RWPE2 (cell line): ENCODE measurements at regions not wholly inside any gene's neighbourhood (a gene's known extent, or its start where the extent isn't known, plus 50 kb on each side); places are given as distances from the start of the nearest gene placed in this dataset.
A peak's percentile ranks its signal among the peaks of the same experiment; 100 is the strongest.

Experiments
- ATAC-seq: fragments of 200-7000 bp; cut with Tn5 transposase; 3 replicates; pipeline ENCODE4 v1.9.1; 2021; ENCODE audit warnings: low read depth
- DNase-seq: peaks from one replicate; pipeline ENCODE4 v3.0.0-alpha.2; 2020; ENCODE audit warnings: low spot score
- H3K27ac ChIP-seq: fragments of 450-650 bp; 2 replicates; pipeline ENCODE4 v1.5.1; 2017; ENCODE audit warnings: mild to moderate bottlenecking; ENCODE audit not compliant: poor library complexity, severe bottlenecking
- H3K27me3 ChIP-seq: fragments of 250-450 bp; sonication (Bioruptor Pico); 2 replicates; pipeline ENCODE4 v1.5.1; 2021; ENCODE audit warnings: mild to moderate bottlenecking, moderate library complexity; ENCODE audit not compliant: insufficient read depth, poor library complexity, severe bottlenecking
- H3K36me3 ChIP-seq: fragments of 250-450 bp; sonication (Bioruptor Pico); 2 replicates; pipeline ENCODE4 v1.5.1; 2020; ENCODE audit warnings: low read depth, mild to moderate bottlenecking, moderate library complexity
- H3K4me1 ChIP-seq: fragments of 250-450 bp; sonication (Bioruptor Pico); 2 replicates; pipeline ENCODE4 v1.5.1; 2021; ENCODE audit warnings: mild to moderate bottlenecking, moderate library complexity; ENCODE audit not compliant: insufficient read depth, poor library complexity, severe bottlenecking
- H3K4me3 ChIP-seq: fragments of 250-450 bp; sonication (Bioruptor Pico); 2 replicates; pipeline ENCODE4 v1.5.1; 2021; ENCODE audit warnings: mild to moderate bottlenecking, moderate library complexity; ENCODE audit not compliant: severe bottlenecking
- H3K9me3 ChIP-seq: fragments of 250-450 bp; sonication (Bioruptor Pico); 2 replicates; pipeline ENCODE4 v1.5.1; 2021; ENCODE audit warnings: mild to moderate bottlenecking, moderate library complexity; ENCODE audit not compliant: severe bottlenecking
- CTCF ChIP-seq: fragments of 450-650 bp; IDR thresholded peaks from one replicate; pipeline ENCODE4 v1.5.1; 2017; ENCODE audit warnings: mild to moderate bottlenecking, moderate library complexity; ENCODE audit not compliant: poor library complexity, severe bottlenecking

- H3K4me1 ChIP-seq: peaks cover 18% of the 10 kb centered on the region
- H3K4me3 ChIP-seq: no peak overlapping the region
- no peaks in the 10 kb centered on the region for H3K27me3 ChIP-seq
- peak; percentile 89 for ATAC-seq
- no peaks in the 10 kb centered on the region for H3K36me3 ChIP-seq
- peak overlapping the region; percentile 77 for H3K27ac ChIP-seq
- TF ChIP-seq CTCF: no peak
- no peaks in the 10 kb centered on the region for H3K9me3 ChIP-seq
- DNase-seq: peak; percentile 70
These were observed 216.2 kb upstream of the RUNX1 start for GRCh38 chr21:35265170-35265877.

GRCh38 chr21:35259457-35259856 is 210.4 kb upstream of the RUNX1 start:
- TF ChIP-seq CTCF: no peak

GRCh38 chr21:35258521-35258920 is 209.4 kb upstream of the RUNX1 start:
- no peak for TF ChIP-seq CTCF
- no peaks in the 10 kb centered on the region for H3K9me3 ChIP-seq
- H3K36me3 ChIP-seq: no peaks in the 10 kb centered on the region
- H3K4me3 ChIP-seq: no peak overlapping the region
- ATAC-seq (no peak), DNase-seq (no peak)
- H3K27me3 ChIP-seq: no peaks in the 10 kb centered on the region
- no peak overlapping the region for H3K27ac ChIP-seq
- peaks cover 40% of the 10 kb centered on the region for H3K4me1 ChIP-seq

More at GRCh38 chr21:35259457-35259856, 210.4 kb upstream of the RUNX1 start:
- H3K4me3 ChIP-seq: no peak overlapping the region
- H3K4me1 ChIP-seq: peaks cover 31% of the 10 kb centered on the region
- H3K27ac ChIP-seq: no peak overlapping the region
- ATAC-seq: no peak
- no peaks in the 10 kb centered on the region for H3K9me3 ChIP-seq
- DNase-seq: no peak
- no peaks in the 10 kb centered on the region for H3K36me3 ChIP-seq
- no peaks in the 10 kb centered on the region for H3K27me3 ChIP-seq

GRCh38 chr21:35257413-35257812 is 208.3 kb upstream of the RUNX1 start:
- Histone ChIP-seq H3K27ac (peak overlapping the region; percentile 96), H3K4me1 (peaks cover 41% of the 10 kb centered on the region), H3K27me3 (no peaks in the 10 kb centered on the region), H3K4me3 (no peak overlapping the region), H3K36me3 (no peaks in the 10 kb centered on the region), H3K9me3 (no peaks in the 10 kb centered on the region)
- no peak for TF ChIP-seq CTCF
- peak; percentile 70 for DNase-seq
- ATAC-seq: peak; percentile 56

- DNase-seq (peak; percentile 93), ATAC-seq (peak; percentile 94)
- Histone ChIP-seq H3K4me3 (no peak overlapping the region), H3K27me3 (no peaks in the 10 kb centered on the region), H3K9me3 (no peaks in the 10 kb centered on the region), H3K4me1 (peaks cover 41% of the 10 kb centered on the region), H3K27ac (peak overlapping the region; percentile 96), H3K36me3 (no peaks in the 10 kb centered on the region)
- no peak for TF ChIP-seq CTCF
These were observed 207.4 kb upstream of the RUNX1 start for GRCh38 chr21:35256468-35256988.
